GM19025 (cell line): ENCODE measurements at regions not wholly inside any gene's neighbourhood (a gene's known extent, or its start where the extent isn't known, plus 50 kb on each side); places are given as distances from the start of the nearest gene placed in this dataset.
"Not testable (repeated sequence)": the region's sequence is repeated elsewhere in the genome, so short reads cannot be mapped to it uniquely, and the experiment has no call there.

ENCODE experiments used
- ATAC-seq: cut with Tn5 transposase; IDR thresholded peaks from one replicate; pipeline ENCODE4 v1.9.1; 2021; ENCODE audit warnings: mild to moderate bottlenecking, low read depth, moderate library complexity; ENCODE audit not compliant: unreplicated experiment

GRCh38 chr13:61246351-61246750, 169.3 kb downstream of the PCDH20 start:
- ATAC-seq = no peak

GRCh38 chr13:61215601-61216000, 200.0 kb downstream of the PCDH20 start:
- ATAC-seq = no peak

DNA sequence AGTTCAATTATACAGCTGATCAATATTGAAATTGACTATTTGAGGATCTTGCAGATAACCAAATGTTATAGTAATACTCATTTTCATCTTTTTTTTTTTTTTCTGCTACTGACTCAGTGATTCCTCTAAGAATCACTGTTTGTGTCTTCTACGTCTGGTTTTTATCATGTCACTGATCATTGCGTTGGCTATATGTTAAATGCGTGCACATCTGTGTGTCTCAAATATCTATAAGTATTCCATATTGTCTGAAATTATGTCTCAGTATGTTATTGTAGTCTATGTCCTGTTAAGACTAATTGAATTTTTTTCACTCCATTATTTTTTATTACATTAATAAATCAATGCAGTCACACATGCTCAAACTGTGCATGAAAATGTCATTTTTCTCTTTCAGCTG, 200.5 kb downstream of the PCDH20 start:
- no peak for ATAC-seq

GRCh38 chr13:61214551-61214950, 201.1 kb downstream of the PCDH20 start:
- ATAC-seq = no peak

DNA sequence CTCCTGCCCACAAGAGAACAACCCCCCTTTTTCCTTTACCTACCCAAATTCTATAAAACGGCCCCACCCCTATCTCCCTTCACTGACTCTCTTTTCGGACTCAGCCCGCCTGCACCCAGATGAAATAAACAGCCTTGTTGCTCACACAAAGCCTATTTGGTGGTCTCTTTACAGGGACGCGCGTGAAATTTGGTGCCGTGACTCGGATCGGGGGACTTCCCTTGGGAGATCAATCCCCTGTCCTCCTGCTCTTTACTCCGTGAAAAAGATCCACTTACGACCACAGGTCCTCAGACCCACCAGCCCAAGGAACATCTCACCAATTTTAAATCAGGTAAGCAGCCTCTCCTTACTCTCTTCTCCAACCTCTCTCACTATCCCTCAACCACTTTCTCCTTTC, 209.8 kb downstream of the PCDH20 start:
- ATAC-seq = not testable (repeated sequence)

- ATAC-seq = no peak
Measured at GRCh38 chr13:61204025-61204424, 211.6 kb downstream of the PCDH20 start.

GRCh38 chr13:61202042-61202441, 213.6 kb downstream of the PCDH20 start:
- no peak for ATAC-seq

DNA sequence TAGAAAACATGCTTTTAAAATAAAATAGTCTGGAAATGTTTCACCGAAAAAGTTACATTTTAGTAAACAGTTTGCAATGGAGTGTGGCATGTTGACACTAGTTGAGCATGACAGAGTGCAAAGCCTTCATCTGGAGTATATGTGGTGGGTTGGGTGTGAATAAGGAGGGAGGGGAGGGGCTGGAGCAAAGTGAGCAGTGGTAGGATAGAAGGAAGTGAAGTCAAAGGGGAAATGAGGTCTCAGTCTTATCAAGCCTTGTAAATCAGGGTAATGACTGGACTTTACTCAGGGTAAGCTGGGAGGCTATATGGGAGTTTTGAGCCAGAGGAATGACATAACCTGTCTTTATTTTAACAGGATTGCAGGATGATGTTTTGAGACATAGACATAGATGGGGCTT, 222.8 kb downstream of the PCDH20 start:
- no peak for ATAC-seq

DNA sequence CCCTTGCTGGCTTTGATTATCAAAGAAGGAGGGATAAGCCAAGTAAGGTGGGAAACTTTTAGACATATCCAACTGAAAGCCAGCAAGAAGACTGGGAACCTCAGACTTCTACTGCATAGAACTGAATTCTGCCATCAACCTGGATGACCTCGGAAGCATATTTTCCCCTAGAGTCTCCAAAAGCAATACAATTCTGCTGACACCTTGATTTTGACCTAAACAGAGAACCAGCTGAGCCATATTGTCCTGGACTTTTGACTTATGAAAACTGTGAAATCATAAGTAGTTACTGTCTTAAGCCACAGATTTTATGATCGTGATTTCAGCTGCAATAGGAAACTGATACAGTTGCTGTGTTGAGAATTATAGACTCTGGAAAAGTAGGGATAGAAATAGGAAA, 227.6 kb downstream of the PCDH20 start:
- ATAC-seq = no peak

- no peak for ATAC-seq
Measured at GRCh38 chr13:61187471-61187870, 228.2 kb downstream of the PCDH20 start.

GRCh38 chr13:61183670-61184069, 232.0 kb downstream of the PCDH20 start:
- ATAC-seq = no peak

- no peak for ATAC-seq
Measured at GRCh38 chr13:61180234-61180633, 235.4 kb downstream of the PCDH20 start.

GRCh38 chr13:61179741-61180140, 235.9 kb downstream of the PCDH20 start:
- no peak for ATAC-seq

GRCh38 chr13:61170856-61171255, 244.8 kb downstream of the PCDH20 start:
- no peak for ATAC-seq

DNA sequence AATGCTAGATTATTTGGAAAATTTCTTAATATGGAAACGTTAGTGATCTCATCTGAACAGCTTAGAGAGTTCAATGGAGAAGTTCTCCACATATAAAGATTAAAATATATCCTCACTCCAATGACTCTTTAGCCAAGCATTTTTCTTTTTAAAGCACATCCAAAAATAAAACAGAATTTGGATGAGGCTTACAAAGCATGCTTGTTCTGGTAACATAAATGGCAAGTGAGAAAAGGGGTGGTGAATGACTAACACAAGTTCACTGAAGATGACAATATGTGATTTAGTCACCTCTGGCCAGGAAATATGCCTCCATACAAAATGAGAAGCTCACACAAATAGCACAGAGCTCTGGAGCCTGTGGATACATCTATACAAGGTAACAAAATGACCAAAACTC, 253.0 kb downstream of the PCDH20 start:
- no peak for ATAC-seq

- ATAC-seq = no peak
Measured at GRCh38 chr13:61162106-61162505, 253.5 kb downstream of the PCDH20 start.

DNA sequence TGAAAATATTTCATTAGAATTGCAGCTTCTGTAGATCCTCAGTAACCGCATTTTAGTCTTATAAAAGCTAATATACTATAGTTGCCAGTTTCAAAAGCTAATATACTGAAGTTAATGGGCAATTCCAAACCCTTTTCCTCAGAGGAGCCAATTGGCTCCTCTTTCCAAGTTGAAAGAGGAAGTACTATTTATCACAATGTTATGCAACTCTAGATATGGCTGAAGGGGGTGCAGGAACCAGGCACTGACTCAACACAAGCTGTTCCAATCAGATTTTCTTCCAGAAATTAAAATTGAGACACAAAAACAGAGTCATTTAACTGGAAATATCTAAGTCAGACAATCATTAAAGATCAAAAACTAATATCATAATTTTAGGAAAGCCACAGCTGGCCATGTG, 258.9 kb downstream of the PCDH20 start:
- no peak for ATAC-seq

- no peak for ATAC-seq
Measured at GRCh38 chr13:61151062-61151461, 264.6 kb downstream of the PCDH20 start.

GRCh38 chr13:61149331-61149730, 266.3 kb downstream of the PCDH20 start:
- no peak for ATAC-seq

DNA sequence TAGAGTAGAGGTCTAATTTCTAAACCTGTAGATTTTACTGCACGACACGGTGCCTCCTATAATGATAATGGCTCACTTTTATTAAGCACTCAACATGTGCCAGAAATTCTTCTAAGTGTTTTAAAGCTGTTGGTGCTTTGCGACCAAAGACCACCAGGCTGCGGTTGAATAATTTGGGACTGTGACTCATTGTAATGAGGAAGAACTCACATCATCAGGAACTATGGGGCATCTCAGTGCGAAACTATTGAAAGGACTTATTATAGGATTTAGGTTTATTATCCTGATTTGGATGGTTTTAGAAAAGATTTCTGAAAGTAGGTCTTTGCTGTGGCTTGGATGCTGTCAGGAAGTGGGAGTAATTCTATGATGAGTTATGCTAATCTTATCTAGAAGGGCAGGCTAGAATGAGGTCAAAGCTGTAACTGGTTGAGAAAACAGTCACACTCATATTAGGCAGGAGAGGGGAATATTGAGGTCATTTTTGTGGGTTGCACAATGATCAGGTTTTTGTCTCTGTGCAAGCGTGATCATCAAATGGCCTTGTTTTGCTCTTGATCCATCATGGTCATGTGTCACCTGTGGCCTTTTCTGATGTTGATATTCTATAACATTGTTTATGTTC, 266.8 kb downstream of the PCDH20 start:
- ATAC-seq = no peak

- ATAC-seq = no peak
Measured at GRCh38 chr13:61148211-61148610, 267.4 kb downstream of the PCDH20 start.

DNA sequence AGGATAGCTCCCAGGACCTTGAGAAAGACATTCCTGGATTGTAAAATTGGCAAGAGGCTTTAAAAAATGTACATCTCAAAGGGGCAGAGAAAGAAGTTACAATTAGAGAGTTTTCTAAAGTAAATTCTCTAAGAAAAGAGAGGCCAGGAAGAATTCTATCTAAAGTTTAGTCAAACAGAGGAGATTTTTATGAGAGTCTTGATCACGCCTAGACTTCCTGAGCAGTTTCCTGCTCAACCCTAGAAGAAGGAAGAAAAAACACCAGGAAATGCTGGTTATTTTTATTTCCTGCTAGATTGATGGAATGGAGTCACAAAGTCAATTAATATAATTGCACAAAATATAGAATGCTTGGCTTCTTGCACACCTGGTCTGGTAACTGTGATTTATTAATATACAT, 269.1 kb downstream of the PCDH20 start:
- no peak for ATAC-seq

- no peak for ATAC-seq
Measured at GRCh38 chr13:61146158-61146557, 269.5 kb downstream of the PCDH20 start.
